Testis (tissue), 2 donors: ENCODE measurements at regions not wholly inside any gene's neighbourhood (a gene's known extent, or its start where the extent isn't known, plus 50 kb on each side); places are given as distances from the start of the nearest gene placed in this dataset.

Experiments
- DNase-seq: peaks from one replicate; pipeline ENCODE4 v3.0.0-alpha.2; 2019
- H3K27ac ChIP-seq, 2 donors: fragments of 200-600 bp; sonication (generic); one replicate each; pipeline ENCODE4 v1.5.1; 2019
- H3K27me3 ChIP-seq: fragments of 200-600 bp; sonication (generic); one replicate; pipeline ENCODE4 v1.5.1; 2019
- H3K36me3 ChIP-seq: fragments of 200-600 bp; sonication (generic); one replicate; pipeline ENCODE4 v1.5.1; 2017; ENCODE audit warnings: low read depth; ENCODE audit errors: missing control alignments
- H3K4me1 ChIP-seq: fragments of 200-600 bp; sonication (generic); one replicate; pipeline ENCODE4 v1.5.1; 2019
- H3K4me3 ChIP-seq, 2 donors: fragments of 200-600 bp; sonication (generic); one replicate each; pipeline ENCODE4 v1.5.1; 2017 to 2019
- H3K9me3 ChIP-seq: fragments of 200-600 bp; sonication (generic); one replicate; pipeline ENCODE4 v1.5.1; 2017
- CTCF ChIP-seq, 3 experiments: fragments of 450-650 bp in 2 of 3; fragments of 200-600 bp in 1 of 3; sonication (generic) in 1 of 3; IDR thresholded peaks; one replicate each; pipeline ENCODE4 v1.5.1; 2016 to 2019; ENCODE audit warnings: antibody characterized with exemption in 3 of 3, mild to moderate bottlenecking in 2 of 3, moderate library complexity in 1 of 3
- POLR2A ChIP-seq: fragments of 450-650 bp; IDR thresholded peaks from one replicate; pipeline ENCODE4 v1.6.1; 2017; ENCODE audit warnings: antibody characterized with exemption, mild to moderate bottlenecking, moderate library complexity
- WGBS, 2 donors: methylation state at CpG; one replicate each; pipeline ENCODE4 v1.1.5; 2018; 5-methylcytosine and 5-hydroxymethylcytosine counted together
- intact Hi-C: fragments of 100-400 bp; cut with DNase I; formaldehyde crosslinking; loops from one replicate; pipeline ENCODE4 v1.15.1; 2023; ENCODE audit warnings: low total_unique reads

GRCh38 chr3:188946351-188947240, 225.2 kb upstream of the TPRG1 start:
- Histone ChIP-seq H3K9me3 (no peaks in the 10 kb centered on the region), H3K4me3 (peak overlapping the region; percentile 36 to 44), H3K27me3 (no peaks in the 10 kb centered on the region), H3K4me1 (peaks cover 41% of the 10 kb centered on the region), H3K27ac (peak overlapping the region; percentile 91 to 92), H3K36me3 (no peaks in the 10 kb centered on the region)
- no peak for TF ChIP-seq CTCF (IDR thresholded peaks at IDR 0.05)
- intact Hi-C loops = no loop called here
- WGBS, 2 donors = 41 to 54% methylated on average over 14 of the region's 14 CpGs
- no peak for DNase-seq

- 0 to 3% methylated on average over 29 to 48 of the region's 48 CpGs for WGBS, 2 donors
- Histone ChIP-seq H3K4me3 (peak overlapping the region; percentile 36 to 44), H3K9me3 (no peaks in the 10 kb centered on the region), H3K27ac (peak overlapping the region; percentile 91 to 92), H3K4me1 (peaks cover 41% of the 10 kb centered on the region), H3K36me3 (no peaks in the 10 kb centered on the region), H3K27me3 (no peaks in the 10 kb centered on the region)
- intact Hi-C loops = loop anchor here (2.0 kb wide), 1 partner anchor 1207 kb away; no protein-coding TSS in a partner anchor
- TF ChIP-seq POLR2A (no peak), CTCF (IDR thresholded peaks at IDR 0.05) (peak; percentile 13 to 39 (median 27))
- peak; percentile 98 for DNase-seq
Measured at GRCh38 chr3:188947401-188948280, 224.1 kb upstream of the TPRG1 start.

DNA sequence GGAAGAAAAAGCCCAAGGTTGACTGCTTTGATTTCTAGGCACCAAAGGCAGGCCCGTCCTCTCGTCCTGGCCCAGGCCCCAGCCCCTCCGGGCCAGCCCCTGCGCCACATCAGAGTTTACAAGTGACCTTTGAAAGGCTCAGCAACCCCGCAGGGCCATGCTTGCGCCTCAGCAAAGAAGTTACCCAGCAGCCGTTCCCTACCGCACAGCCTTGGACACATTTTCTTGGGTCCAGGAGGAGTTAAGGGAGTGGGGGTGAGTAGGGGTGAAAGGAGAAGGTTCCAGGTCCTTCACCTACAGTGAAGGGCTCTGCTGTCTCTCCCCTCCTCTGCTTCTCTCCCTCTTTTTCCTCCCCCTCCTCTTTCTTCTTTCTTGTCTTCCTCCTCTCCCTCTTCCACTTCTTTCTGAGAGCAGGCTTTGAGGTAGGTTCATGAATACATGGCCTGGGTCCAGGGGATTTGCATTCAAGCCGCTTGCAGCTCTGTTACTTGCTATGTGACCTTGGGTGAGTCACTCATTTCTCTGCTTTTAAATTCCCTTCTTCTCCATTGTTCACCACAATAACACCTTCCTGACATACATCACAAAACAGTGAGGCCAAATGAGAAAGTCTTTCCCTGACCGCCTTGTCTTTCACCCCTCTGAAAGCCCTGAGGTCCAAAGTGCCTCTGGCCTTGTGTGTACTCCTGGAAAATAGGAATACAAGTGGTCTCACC, 223.3 kb upstream of the TPRG1 start:
- no peaks in the 10 kb centered on the region for H3K9me3 ChIP-seq
- H3K4me3 ChIP-seq = peak overlapping the region; percentile 36 to 44
- H3K27ac ChIP-seq = peak overlapping the region; percentile 91 to 92
- intact Hi-C loops = loop anchor here (2.0 kb wide), 1 partner anchor 1208 kb away; no protein-coding TSS in a partner anchor
- WGBS, 2 donors = 27 to 33% methylated on average over 6 to 10 of the region's 10 CpGs
- DNase-seq = peak; percentile 74
- no peaks in the 10 kb centered on the region for H3K36me3 ChIP-seq
- H3K27me3 ChIP-seq = no peaks in the 10 kb centered on the region
- TF ChIP-seq CTCF (IDR thresholded peaks at IDR 0.05) (no peak), POLR2A (no peak)
- H3K4me1 ChIP-seq = peaks cover 41% of the 10 kb centered on the region

- Histone ChIP-seq H3K9me3 (no peaks in the 10 kb centered on the region), H3K27me3 (no peaks in the 10 kb centered on the region), H3K4me1 (peaks cover 41% of the 10 kb centered on the region), H3K36me3 (no peaks in the 10 kb centered on the region), H3K27ac (peak overlapping the region; percentile 91 to 92), H3K4me3 (no peak overlapping the region)
- TF ChIP-seq CTCF (IDR thresholded peaks at IDR 0.05) (no peak), POLR2A (no peak)
- intact Hi-C loops = loop anchor here (2.0 kb wide), 1 partner anchor 1208 kb away; no protein-coding TSS in a partner anchor
- no peak for DNase-seq
- WGBS, 2 donors = 54 to 61% methylated on average over 3 to 4 of the region's 4 CpGs
Measured at GRCh38 chr3:188948997-188949389, 222.8 kb upstream of the TPRG1 start.
